SKM-1 (cell line): ENCODE measurements at regions not wholly inside any gene's neighbourhood (a gene's known extent, or its start where the extent isn't known, plus 50 kb on each side); places are given as distances from the start of the nearest gene placed in this dataset.

ENCODE experiments used
- DNase-seq: peaks from one replicate; lab custom pipeline; 2025; ENCODE audit not compliant: unreplicated experiment; lab: John Stamatoyannopoulos, UW

DNA sequence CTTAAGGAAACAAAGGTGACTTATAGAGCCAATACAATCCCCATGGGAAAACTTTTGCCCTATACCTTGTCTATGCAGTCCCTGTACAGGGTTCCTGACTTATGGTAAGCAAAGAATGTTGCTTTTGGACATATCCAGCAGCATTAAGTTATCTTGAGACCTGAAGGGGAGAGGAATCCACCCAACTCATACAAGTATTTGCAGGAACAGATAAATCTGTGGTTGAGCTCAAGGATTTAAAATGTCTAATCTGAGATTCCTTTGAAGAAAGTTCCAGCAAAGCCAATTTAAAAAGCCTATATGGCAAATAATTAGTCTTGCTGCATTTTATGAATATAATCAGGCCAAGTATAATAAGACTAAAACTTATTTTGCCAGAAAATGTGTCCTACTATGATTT, 739.5 kb upstream of the CDH2 start:
- no peak for DNase-seq

DNA sequence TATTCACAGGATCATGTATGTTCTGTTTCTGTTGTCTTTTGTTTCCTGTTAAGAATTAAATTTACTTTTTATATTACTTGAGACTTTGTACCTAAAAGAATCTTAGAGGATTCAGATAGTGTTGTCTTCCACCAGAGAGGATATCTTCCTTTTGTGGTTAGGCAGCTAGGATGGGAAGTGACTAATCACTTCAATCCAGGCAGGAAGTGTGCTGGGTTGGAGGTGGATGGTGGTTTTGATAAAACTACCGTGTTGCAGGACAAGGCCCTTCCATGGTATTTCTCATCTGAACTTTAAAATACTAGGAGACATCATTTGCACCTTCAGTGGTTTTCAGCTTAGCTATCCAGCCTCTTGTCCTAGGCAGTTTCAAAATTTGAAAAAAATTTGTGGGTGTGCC, 728.6 kb upstream of the CDH2 start:
- DNase-seq = no peak

DNA sequence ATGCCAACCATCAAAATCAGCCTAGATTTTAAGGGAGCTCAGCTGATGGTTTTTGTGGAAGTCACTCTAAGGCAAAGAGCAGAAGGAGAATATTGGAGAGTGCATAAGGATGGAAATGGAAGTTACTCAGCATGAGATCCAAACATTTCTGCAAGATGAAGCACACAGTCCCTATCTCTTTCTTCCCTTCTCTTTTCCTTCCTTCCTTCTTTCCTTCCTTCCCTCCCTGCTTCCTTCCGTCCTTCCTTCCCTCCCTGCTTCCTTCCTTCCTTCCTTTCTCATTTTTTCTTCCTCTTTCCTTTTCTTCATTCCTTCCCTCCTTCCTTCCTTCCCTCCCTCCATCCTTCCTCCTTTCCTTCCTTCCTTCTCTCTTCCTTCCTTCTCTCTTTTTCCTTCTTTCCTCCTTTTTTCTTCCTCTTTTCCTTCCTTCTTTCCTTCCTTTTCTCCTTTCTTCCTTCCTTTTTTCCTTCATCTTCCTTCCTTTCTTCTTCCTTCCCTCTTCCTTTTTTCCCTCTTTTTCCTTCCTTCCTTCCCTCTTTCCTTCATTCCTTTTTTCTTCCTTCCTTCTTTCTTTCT, 727.9 kb upstream of the CDH2 start:
- no peak for DNase-seq

DNA sequence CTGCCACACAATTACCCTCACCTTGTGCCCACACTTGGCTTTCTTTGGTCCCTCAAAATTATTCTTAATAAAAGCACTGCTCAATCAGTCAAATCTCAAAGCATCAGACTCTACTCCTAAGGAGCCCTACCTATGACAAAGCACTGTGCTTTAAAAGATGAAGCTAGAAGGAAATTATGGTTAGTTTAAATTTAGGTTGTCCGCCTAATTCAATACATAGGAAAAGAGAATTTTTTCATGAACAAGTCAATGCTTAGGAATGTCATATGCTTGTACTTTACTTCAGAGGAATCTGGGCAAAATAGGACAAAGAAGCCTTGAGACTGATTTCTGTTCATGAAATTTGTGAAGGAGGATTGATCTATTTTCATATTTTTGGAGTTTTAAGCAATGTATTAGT, 726.4 kb upstream of the CDH2 start:
- no peak for DNase-seq

DNA sequence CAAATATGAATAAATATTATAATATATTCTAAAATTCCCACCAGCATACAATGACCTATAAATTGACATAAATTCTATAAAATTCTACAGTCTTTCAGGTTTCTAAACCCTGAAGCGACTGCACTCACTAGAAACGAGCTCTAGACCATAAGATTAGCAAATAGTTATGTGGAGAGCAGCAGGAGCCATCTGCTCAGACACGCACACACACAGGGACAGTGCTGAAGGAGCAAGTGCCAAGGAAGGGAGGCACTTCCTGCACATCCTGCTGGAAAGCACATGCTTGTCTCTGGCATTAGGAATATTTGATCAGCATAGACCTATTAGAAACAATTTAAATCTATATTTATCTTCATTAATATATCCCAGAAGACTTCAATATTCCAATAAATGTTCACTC, 713.9 kb upstream of the CDH2 start:
- DNase-seq = no peak

DNA sequence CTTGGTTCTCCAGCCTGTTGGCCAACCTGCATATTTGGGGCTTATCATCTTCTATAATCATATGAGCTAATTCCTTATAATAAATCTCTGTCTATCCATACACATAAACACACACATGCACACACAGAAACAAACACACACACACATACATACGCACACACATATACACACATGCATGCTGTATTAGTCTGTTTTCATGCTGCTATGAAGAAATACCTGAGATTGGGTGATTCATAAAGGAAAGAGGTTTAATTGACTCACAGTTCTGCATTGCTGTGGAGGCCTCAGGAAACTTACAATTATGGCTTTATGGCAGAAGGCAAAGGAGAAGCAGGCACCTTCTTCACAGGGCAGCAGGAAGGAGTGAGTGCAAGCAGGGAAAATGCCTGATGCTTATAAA, 707.4 kb upstream of the CDH2 start:
- no peak for DNase-seq

DNA sequence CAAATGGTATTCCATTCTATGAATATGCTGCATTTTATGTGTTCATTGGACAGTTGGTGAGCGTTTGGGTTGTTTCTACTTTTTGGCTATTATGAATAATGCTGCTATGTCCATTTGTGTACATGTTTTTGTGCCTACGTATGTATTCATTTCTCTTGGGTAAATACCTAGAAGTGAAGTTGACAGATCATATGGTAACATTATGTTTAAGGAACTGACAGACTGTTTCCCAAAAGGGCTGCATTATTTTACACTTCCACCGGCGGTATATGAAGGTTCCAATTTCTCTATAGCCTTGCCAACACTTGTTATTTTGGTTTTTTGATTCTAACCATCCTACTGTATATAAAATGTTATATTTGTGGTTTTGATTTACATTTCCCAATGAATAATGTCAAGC, 703.9 kb upstream of the CDH2 start:
- DNase-seq = no peak

DNA sequence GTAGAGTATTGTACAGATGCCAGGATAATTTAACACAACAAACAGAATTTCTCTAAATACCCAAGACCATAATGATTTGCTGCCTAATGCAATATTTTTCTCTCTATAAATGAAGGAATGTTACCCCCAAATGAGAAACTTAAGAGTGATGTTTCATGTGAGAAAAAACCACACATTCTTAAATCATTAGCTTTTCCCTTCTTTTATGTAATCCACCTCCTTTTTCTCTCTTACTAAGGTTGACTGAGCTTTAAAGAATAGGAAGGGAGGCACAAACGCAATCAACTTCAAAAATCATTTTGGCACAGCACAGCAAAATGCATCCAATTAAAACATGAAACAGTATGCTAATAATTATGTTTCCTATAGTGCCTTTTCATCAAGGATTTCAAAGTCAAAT, 698.1 kb upstream of the CDH2 start:
- no peak for DNase-seq

DNA sequence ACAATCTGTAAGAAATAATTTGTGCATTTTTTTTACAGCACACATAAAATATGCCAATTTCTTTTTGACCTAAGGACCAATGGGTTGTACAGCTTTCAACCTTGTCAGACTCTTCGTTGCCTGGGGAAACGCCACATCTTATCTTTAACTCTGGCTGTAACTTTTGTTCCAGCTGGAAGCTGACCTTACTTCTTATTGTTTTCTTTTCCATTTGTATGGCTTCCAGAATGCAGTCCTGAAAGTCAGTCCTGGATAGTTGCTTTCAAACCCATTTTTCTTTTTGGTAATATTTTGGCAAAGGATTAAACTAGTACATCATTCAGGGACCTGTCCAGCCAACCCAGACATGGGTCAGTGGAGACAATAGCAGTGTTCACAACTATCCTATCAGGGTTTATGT, 686.5 kb upstream of the CDH2 start:
- DNase-seq = no peak

DNA sequence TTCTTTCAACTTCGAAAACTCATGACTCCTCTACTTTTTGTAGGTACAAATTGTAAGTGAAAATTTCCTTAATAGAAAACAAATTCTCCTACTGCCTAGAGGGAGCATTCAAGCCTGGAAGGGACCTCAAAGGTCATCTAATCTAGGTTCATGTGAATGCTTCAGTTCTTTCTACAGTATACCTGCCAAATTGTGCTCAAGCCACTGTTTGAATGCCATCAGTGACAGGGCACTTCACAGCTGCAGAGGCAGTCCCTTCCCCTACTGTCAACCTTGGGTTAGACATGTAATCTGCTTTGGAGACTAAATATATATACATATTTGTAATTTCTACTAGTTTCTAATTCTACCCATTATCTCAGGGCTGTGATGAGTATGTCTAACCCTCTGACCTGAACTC, 681.3 kb upstream of the CDH2 start:
- DNase-seq = no peak

DNA sequence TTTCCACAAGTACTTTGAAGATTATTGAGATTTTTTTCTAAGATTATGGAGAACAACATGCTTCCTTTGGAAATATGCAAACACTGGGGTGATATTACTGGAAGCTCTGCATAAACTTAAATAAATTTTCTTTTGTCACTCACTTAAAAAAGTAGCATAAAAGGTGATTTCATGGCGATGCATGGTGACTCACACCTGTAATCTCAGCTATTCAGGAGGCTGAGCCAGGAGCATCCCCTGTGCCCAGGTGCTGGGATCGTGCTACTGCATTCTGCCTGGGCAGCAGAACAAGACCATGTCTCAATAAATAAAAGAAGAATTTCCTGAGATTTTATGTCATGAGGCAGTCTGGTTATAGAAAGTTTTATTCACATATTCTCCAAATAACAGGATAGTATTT, 679.1 kb upstream of the CDH2 start:
- no peak for DNase-seq

DNA sequence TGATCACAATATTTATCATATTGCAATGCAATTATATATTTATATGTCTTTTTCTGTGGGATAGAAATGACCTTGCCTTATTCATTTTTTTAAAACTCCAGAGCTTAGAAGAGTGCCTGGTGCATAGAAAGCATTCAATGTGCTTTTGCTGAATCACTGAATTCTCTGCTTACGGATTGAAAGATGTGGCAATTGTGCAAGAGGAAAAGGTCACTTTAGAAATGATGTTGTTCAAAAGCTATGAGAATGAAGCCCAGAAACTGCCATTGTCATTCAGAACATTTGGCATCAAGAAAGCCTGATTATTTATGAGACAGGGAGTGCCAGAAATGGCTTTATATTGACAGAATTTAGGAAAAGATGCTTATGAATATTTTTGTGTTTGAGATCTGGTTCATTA, 678.6 kb upstream of the CDH2 start:
- DNase-seq = no peak

DNA sequence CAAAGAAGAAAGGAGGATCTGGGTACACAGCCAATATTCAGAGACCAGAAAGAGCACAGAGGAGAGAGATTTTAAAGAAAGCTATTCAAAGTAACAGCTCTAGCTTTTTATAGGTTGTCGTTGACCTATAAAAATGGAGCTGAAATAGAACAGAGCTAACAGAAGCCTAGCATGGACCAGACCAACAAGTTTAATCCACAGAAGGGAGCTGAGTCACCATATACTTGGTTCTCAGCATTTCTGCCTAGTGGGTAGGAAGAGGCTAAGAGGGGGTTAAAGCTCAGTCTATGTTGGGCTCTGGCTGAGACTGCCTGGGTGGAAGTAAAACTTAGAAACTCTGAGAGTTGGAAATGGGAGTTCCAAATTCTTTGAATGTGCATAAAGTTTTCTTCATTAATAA, 678.0 kb upstream of the CDH2 start:
- DNase-seq = no peak

DNA sequence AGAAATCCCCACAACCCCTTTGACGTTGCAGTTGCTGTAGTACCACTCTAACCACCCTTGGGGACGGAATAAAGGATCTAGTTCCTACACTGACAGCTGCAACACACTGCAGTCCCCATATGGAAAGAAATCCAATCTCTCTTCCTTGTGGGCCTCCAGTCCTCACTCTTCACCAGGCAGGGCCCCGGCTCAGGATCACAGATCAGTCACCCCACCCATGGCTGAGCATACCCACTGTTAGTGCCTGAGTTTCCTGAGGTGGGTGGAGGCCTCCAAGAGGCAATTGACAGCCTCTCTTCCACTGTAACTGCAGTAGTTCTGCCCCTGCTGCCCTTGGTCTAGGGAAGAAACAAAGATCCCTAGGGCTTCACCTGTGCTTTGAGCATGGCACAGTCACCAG, 670.0 kb upstream of the CDH2 start:
- no peak for DNase-seq

DNA sequence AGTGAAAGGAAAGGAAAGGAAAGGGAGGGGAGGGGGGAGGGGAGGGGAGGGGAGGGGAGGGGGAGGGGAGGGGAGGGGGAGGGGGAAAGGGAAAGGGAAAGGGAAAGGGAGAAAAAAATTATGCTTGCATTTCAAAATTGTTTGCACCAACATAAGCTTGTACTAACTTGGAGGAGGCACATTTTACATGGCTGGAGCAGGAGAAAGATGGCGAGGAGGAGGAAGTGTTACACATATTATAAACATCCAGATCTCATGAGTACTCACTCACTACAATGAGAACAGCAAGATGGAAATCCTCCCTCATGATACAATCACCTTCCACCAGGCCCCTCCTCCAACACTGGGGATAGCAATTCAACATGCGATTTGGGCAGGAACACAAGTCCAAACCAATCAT, 660.2 kb upstream of the CDH2 start:
- DNase-seq = no peak

DNA sequence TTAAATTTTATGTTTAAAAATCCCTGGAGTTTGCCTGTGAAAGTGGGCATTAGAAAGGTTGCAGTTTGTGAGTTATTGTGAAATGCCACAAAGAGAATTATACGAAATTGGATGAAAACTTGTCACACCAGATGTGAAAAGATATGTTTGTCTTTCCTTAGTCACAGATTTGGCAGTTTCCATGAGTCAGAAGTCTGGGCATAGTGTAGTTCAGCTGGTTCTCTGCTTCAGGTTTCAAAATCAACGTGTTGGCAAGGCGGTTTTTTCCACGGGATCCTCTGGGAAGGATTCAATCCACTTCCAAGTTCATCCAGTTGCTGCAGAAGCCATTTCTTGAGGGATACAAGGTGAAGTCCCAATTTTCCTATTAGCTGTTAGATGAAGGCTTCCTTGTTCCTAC, 658.0 kb upstream of the CDH2 start:
- DNase-seq = no peak

DNA sequence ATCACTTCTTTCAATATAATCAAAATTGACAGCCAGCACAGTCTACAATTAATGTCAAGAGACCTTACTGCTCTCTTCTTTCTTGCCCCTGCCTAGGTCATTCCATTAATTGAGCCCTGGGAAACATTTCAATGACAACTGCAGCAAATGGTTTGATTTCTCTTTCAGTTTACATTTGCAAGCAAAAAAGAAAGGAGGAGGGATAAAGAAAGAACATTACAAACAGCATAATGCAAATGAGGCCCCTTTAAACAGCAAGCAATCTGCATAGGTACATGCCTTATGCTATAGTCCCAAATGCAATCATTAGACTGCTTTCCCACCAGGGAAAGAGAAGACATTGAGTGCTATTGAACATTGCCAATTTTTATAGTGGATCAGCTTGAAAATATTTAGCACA, 655.0 kb upstream of the CDH2 start:
- DNase-seq = no peak

DNA sequence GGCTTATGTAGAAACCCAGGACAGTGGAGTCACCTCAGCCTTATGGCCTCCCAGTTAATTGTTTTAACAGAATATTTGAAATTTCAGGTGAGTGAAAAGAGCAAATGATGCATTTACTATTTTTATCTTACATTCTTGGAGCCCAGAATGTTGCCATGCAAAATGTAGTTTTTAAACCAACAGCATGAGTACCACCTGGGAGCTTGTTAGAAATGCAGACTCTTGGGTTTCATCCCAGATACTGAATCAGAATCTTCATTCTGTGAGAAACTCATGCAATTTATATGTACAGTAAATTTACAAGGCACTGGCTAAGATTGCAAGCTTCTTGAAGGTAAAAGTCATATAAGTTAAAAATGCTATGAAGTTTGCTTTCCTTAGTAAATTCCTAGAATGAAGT, 654.5 kb upstream of the CDH2 start:
- no peak for DNase-seq

DNA sequence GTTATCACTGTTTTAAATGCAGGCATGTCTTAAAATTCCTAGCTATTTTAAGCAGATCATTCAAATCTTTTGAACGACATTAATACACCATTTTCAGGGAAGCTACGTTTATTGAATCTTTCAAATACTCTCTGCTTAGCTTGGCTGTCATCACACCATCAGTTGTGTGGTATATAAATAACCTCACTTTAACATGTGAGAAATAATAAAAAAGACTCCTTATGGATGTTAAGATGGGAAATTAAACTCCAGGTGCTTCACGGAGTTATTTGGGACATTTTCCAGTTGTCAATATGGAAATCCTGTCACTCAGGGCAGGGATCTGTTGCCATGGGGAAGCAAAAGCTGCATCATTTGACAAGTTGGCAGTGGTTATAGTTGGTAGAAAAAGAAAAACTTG, 649.2 kb upstream of the CDH2 start:
- no peak for DNase-seq

DNA sequence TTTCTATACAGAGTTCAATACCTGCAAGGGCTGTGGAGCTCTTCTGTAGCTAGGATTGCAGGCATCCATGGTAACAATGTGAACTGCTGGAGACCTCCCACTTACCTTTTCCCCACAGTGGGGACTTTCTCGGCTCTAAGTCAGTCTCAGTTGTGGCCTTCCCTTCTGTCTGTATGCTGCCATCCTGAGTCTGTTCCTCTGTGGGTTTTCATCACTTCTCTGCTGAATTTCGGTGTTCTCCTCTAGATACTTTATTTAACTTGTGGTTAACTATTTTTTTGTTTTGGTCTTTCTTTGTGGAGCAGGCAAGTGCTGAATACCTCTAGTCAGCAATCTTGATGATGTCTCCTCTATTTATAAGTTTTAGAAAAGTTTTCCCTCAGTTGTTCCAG, 647.2 kb upstream of the CDH2 start:
- no peak for DNase-seq

DNA sequence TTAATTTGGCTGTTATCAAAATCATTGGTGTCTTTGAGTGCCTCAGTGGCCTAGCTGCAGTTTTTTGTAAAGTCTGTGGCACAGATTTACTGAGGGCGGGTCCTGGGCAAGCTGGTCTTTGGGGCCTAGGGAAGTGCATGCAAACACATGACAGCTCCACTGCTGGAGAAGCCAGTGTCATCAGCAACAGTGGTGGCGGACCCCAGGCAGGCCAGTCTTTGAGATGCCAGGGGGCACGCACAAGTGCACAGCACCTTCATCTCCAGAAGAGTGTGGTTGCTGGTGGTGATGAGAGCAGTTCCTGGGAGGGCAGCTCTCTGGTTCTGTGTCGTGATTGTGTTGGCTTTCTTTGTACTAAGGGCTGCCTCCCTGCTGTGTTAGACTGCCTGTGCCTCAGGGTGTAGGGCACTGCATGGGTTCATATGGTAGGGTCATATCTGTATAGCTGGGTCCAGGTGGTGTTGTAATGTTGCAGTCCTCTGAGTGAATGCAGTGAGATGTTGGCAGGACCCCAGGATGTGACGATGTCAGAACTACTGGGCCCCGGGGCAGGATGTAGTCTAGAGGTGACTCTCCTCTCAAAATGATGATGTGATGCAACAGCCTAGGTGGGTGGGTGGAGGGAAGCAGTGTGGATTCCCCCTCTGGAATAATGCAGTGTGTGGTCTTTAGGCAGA, 646.7 kb upstream of the CDH2 start:
- DNase-seq = no peak

DNA sequence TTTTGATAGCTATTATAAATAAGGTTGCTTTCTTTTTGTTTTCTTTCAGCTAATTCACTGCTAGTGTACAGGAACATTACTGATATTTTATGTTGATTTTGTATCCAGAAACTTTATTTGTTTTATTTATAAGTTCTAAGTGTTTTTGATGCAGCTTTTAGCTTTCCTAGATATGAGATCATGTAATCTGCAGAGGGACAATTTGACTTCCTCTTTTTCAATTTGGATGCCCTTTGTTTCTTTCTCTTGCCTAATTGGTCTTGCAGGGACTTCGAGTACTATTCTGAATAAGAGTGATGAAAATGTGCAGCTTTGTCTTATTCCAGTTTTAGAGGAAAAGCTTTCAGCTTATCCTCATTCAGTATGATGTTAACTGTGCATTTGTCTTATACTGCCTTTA, 643.4 kb upstream of the CDH2 start:
- DNase-seq = peak; percentile 5

DNA sequence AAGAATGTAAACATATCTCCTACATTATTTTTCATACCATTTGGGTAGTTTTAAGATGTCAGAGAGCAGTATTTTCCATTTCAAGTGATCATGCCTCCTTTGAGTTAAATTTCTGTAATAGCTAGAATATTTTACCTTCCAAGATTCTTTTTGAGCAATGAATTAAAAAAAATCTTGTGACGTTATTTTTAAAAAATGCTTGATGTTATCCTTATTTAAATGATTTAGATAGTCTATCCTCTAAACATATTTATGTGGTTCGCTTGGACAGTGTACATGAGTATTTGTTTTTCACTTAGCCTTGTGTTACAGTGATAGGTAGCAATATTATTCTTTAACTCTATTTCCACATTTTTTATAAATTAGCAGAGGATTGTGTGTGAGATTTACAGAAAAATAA, 639.2 kb upstream of the CDH2 start:
- no peak for DNase-seq
